Amygdala (tissue), 56 donors: ENCODE measurements at regions not wholly inside any gene's neighbourhood (a gene's known extent, or its start where the extent isn't known, plus 50 kb on each side); places are given as distances from the start of the nearest gene placed in this dataset.

Experiments
- DNase-seq, 56 donors: peaks; one replicate each; lab custom pipeline; 2025; lab: John Stamatoyannopoulos, UW

DNA sequence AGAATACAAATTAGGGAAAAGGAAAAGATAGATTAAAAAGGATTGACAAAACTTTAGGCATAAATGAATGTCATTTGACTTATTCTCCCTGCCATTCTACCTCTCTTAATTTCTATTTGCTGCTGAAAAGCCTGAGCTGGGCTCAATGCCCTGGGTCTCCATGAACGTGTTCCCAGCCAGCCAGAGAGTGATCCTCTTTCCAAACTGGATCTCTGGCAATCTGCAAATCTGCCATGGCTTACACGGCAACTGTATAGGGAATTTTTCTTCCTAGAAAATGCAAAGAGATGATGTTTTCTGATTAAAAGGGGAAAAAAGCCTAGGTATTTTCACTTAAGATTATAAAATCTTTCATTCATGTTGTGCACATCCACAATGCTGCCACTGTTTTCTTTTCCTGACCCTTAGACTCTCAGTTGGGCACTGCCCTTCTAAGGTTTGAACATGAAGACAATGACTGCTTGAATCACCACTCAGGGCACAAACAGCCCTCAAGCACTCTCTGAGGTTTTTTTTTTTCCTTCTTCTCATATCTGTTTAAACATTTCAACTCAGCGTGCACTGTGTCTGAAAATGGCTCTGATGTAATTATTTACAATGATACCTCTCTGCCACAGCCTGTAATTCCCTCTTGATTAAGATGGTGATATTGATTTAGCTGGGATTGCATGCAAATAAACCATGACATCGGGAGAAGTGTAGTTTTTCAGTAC lies 60.3 kb downstream of the DACT1 start:
- DNase-seq: peak in 4 of 56 donors; percentile 4 to 26 (median 6)

DNA sequence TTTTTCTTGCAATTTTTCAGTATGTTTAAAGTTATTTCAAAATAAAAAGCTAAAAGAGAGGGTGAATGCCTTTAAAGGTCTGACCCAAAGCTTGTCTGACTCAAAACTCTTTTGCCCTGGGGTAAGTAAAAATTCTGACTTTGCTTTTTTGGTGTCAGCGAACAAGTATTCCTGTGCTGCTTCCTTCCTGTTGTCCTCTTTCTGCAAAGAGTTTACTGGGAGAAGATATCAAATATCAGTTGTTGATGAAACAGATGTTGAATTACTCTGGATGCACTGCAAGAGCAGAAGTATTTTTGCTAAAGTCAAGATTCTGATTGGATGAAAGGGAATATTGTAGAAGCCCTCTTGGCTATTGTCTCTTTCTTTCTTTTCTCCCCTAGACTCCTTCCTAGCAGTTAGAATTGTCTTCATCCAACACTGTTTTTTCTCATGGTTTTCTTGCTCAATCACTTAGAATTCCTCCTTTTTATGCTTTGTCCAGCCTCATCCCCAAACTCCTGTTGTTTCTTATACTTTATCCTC lies 62.0 kb downstream of the DACT1 start:
- DNase-seq: no peak

DNA sequence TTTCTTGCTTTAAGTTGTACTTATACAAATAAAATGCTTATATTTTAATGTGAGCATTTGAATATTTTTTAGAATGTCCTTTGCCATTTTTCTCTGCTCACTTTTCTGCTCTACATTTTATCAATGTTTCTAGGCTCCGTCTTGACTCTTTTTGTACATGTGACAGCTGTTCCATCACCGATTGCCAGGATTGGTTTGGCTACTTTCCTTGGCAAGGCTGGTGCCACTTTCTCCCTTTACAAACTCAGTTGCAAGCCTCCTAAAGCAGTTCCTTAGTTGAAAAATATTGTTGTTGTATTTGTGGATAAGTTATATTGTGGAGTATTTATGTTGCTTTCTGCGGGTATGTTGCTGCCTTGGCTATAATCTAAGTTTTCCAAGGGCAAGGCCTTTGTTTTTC lies 63.4 kb downstream of the DACT1 start:
- peak in 2 of 56 donors; percentile 1 to 3 for DNase-seq

GRCh38 chr14:58701604-58702003 lies 63.8 kb downstream of the DACT1 start:
- DNase-seq: no peak

DNA sequence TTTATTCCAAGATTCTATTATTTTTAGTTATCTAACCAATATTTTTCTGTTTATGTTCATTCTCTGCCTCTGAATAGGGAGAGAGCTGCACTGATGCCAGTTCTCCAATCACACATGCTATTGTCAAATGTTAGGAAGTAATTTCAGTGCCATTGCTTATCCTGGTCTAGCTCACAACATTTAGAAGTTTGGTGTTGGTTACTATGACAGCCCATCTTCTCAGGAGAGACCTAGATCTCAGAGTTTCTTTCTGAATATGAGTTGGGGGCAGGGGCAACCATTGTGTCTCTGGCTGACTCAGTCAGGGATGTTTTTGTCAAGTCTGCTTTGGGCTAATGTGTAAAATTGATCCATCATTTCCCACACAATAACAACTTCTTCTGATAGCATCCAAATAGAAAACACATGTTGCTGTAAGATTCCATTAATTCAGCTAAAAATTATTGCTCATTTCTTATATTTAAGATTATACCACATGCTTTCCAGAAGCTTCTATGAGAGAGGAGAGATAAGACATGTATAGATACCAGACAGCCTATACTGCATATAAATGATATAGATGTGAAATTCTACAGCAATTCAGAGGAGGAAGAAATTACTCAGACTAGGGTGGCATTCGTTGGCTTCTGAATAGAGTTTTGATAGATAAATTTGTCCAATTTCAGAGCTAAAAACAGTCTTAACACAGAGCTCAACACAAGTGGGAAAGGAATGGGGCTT lies 64.8 kb downstream of the DACT1 start:
- DNase-seq: no peak

DNA sequence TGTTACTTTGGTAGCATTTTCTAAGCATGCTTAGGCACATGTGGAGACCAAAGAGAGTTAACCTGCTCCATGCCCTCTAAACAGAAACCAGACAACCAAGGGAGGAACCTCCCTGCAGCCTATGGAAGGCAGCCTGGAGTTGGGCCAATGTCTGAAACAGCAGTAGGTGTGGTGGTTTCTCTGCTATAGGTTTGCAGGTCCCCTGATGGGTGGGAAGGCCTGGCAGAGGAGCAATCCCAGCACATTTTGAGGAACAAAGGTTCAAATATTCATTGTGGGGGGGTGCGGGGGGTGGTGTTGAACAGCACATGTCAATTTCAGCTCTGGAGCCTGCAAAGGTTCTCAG lies 65.4 kb downstream of the DACT1 start:
- DNase-seq: no peak

DNA sequence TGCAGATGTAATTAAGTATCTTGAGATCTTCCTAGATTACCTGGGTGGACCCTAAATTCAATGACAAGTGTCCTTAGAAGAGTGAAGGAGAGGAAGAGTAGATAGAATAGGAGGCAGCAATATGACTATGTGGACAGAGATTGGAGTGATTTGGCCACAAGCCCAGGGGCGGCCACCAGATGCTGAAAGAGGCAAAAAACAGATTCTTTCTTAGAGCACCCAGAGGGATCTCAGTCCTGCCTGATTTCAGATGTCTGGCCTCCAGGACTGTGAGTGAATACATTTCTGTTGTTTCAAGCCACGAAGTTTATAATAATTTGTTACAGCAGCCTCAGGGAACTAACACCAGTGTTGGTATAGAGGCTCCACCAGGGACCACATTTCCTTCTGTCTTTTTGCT lies 67.3 kb downstream of the DACT1 start:
- no peak for DNase-seq

GRCh38 chr14:58707949-58708348 lies 70.2 kb downstream of the DACT1 start:
- DNase-seq: no peak

GRCh38 chr14:58709949-58710348 lies 72.2 kb downstream of the DACT1 start:
- DNase-seq: no peak

DNA sequence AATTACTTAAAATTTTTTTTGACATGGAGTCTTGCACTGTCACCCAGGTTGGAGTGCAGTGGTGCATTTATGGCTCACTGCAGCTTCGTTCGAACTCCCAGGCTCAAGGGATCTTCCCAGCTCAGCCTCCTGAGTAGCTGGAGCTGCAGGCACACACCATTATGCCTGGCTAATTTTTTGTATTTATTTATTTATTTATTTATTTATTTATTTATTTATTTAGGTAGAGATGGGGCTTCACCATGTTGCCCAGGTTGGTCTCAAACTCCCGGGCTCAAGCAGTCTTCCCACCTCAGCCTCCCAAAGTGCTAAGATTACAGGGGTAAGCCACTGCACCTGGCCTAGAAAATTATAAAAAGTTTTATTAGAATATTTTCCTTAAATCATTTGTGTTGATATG lies 73.6 kb downstream of the DACT1 start:
- no peak for DNase-seq

- peak in 1 of 56 donors; percentile 2 for DNase-seq
These were observed 74.6 kb downstream of the DACT1 start for GRCh38 chr14:58712357-58712756.

DNA sequence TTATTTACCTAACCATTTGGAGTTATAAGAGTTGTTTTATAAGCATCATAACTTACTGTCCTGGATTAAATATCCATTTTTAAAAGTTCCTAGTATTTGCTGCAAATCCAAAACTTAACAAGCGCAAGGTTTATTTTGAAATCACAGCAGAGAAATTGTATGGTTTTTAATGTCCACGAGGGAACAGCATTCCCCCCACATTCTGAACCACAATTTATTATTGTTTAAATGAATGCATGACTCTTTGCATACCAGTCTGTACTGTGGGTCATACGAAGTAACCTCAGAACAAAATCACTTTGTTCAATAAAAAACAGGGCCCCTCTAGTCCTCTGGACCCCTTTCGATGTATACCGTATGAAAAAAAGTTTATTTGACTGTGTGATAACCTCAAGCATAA lies 75.9 kb downstream of the DACT1 start:
- no peak for DNase-seq

GRCh38 chr14:58716706-58717105 lies 78.9 kb downstream of the DACT1 start:
- no peak for DNase-seq

GRCh38 chr14:58717211-58717610 lies 79.4 kb downstream of the DACT1 start:
- no peak for DNase-seq

DNA sequence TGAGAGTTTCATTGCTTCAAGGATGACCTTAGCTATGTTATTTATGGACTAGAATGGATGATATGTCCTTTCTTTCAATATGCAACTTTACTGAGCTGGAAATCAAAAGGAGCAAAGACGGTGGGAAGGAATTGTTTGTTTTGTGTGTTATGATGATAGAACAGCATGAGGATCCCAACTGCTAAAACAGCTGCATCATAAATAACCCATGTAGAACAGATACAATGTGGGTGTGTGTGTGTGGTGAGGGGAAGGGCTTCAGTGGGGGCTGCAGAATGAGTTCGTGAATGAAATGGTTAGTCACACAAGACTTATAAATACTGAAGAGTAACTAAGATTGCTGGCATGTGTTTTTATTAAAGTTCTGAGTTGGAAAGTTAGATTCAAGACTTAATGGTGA lies 80.1 kb downstream of the DACT1 start:
- peak in 1 of 56 donors; percentile 7 for DNase-seq

DNA sequence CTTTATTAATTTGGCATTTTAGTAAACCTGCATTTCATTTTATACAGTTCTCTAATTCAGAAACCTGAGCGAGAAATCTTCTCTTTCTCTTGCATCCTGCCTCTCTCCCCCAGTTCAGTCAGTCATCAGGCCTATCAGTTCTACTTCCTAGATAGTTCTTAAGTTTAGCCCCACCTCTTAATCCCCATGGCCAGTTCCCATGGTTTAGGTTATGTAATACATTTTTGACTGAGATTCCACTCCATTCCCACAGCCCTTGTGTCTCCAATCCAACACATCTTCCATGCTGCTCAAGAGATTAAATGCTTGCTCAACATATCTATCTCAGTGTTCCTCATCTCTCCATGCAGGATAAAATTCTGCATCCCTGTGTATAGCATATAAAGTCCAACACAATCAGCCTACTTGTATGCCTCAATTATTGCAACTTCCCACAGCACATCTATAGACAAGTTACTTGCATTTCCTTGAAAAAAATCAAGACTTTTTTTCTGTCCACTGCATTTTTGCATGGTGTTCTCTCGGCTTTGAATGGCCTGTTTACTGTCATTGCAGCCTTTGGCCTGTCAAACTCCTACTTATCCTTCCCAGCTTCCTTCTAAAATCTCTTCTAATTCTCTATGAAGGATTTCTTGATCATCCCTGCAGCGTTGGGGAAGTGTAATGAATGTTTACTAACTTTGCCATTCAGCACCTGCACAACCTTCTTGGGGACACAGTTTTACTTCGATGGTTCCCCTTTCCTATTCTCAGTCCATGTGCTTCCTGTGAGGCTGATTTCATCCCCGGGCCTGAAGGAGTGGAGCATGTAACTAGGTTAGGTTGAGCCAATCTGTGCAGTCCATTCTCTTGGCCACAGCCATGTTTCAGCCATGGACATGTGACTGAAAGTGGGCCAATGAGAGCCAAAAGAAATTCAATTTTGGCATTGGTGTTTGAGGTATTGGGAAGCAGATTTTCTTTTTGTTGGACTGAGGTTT lies 80.8 kb downstream of the DACT1 start:
- no peak for DNase-seq

GRCh38 chr14:58721723-58722122 lies 84.0 kb downstream of the DACT1 start:
- no peak for DNase-seq

DNA sequence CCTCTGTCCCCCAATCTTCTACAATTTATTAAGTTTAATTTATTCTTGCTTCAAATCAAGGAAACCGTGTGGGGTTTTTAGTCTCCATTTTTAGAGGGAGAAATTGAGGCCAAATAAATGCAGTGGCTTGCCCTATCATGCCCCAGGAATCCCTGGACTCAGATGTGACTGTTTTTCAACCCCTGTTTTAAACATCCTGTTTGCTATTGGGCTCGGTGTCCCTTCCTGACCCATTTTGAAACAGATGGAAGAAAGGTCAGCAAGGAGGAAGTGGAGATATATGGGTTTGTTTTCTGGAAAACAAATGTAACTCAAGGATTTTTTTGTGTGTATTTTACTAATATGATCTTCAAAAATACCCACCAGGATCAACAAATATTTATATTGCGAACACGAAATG lies 84.7 kb downstream of the DACT1 start:
- DNase-seq: no peak

GRCh38 chr14:58724206-58724605 lies 86.4 kb downstream of the DACT1 start:
- DNase-seq: no peak

DNA sequence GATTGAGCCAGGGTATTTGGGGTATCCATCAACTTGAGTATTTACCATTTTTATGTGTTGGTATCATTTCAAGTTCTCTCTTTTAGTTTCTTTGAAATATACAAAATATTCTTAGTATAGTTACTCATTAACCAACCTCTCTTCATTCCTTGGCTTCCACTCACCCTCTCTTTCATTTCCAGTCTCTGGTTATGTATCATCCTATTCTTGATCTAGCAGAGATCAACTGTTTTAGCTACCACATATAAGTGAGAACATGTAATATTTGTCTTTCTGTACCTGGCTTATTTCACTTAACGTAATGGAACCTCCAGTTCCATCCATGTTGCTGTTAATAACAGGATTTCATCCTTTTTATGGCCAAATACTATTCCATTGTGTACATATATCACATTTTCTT lies 86.9 kb downstream of the DACT1 start:
- DNase-seq: no peak

DNA sequence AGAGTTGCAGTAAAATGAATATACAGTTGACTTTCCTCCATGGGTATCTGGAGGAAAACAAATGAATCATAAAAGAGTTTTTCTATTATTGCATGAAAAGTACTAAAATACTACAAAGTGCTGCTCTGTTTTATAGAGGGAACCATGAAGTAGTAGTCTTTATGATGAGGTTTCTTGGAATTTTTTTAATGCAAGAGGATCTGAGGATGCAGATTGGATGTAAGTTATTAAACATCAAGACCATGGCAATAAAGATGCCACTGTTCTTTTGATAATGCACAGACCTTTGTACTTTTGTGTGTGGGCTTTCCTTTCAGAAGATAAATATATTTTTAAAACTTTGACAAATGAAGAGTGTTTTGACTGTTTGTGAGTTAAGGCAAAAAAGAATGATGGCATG lies 87.5 kb downstream of the DACT1 start:
- no peak for DNase-seq
